IMR-90 (cell line): ENCODE measurements at regions not wholly inside any gene's neighbourhood (a gene's known extent, or its start where the extent isn't known, plus 50 kb on each side); places are given as distances from the start of the nearest gene placed in this dataset.

Source experiments
- BHLHE40 ChIP-seq: fragments of 150-350 bp; IDR thresholded peaks from 2 replicates; pipeline ENCODE4 v1.6.1; 2016; ENCODE audit warnings: mild to moderate bottlenecking, low read depth, low read length
- CEBPB ChIP-seq: IDR thresholded peaks from 2 replicates; pipeline ENCODE4 v1.6.1; 2012; ENCODE audit warnings: low read depth, low read length, improper control_type of control experiment
- CTCF ChIP-seq: conservative IDR thresholded peaks from 2 replicates; pipeline ENCODE4 v1.5.1; 2012; ENCODE audit warnings: mild to moderate bottlenecking, low read depth, low read length, improper control_type of control experiment
- POLR2A ChIP-seq: IDR thresholded peaks from 2 replicates; pipeline ENCODE4 v1.6.1; 2012; ENCODE audit warnings: mild to moderate bottlenecking, low read depth, low read length
- RFX5 ChIP-seq: IDR thresholded peaks from 2 replicates; pipeline ENCODE4 v1.8.0; 2012; ENCODE audit warnings: low read depth, mild to moderate bottlenecking, low read length, moderate library complexity
- USF2 ChIP-seq: fragments of 150-350 bp; IDR thresholded peaks from 2 replicates; pipeline ENCODE4 v1.6.1; 2017; ENCODE audit warnings: mild to moderate bottlenecking, antibody characterized with exemption, low read length, low read depth

GRCh38 chr4:144902614-144903013 is 195.4 kb downstream of the ANAPC10 start:
- TF ChIP-seq CTCF (no peak), USF2 (no peak), CEBPB (no peak), BHLHE40 (no peak), RFX5 (no peak), POLR2A (no peak)
